Keratinocyte (primary cell): ENCODE measurements at regions not wholly inside any gene's neighbourhood (a gene's known extent, or its start where the extent isn't known, plus 50 kb on each side); places are given as distances from the start of the nearest gene placed in this dataset.

Experiments
- DNase-seq: peaks from one replicate; pipeline ENCODE4 v3.0.0-alpha.2; 2011; ENCODE audit warnings: low read depth, missing footprints, low spot score
- FAIRE-seq: peaks from 2 replicates; lab custom pipeline; 2011; peaks lifted over from hg19 to GRCh38; lab: Jason Lieb, UNC
- H2AFZ ChIP-seq: 2 replicates; pipeline ENCODE4 v1.6.0; 2012; ENCODE audit warnings: low read length, control low read depth, inconsistent platforms; ENCODE audit not compliant: control insufficient read depth
- H3K27ac ChIP-seq: 2 replicates; pipeline ENCODE4 v1.5.1; 2011; ENCODE audit warnings: low read length; ENCODE audit not compliant: control insufficient read depth, insufficient read depth
- H3K27me3 ChIP-seq: 3 replicates; pipeline ENCODE4 v1.6.0; 2011; ENCODE audit warnings: low read length; ENCODE audit not compliant: control insufficient read depth, insufficient read depth; ENCODE audit errors: extremely low read depth
- H3K36me3 ChIP-seq, 2 experiments: 2 replicates in 1 of 2; 3 replicates in 1 of 2; pipeline ENCODE4 v1.5.1; 2011; ENCODE audit warnings: low read length in 2 of 2, mild to moderate bottlenecking in 1 of 2; ENCODE audit not compliant: control insufficient read depth in 2 of 2, insufficient read depth in 2 of 2; ENCODE audit errors: extremely low read depth in 1 of 2
- H3K4me1 ChIP-seq: 3 replicates; pipeline ENCODE4 v1.5.1; 2011; ENCODE audit warnings: low read length; ENCODE audit not compliant: control insufficient read depth, insufficient read depth; ENCODE audit errors: extremely low read depth
- H3K4me2 ChIP-seq: 3 replicates; pipeline ENCODE4 v1.6.0; 2011; ENCODE audit warnings: low read depth, low read length; ENCODE audit not compliant: control insufficient read depth, insufficient read depth; ENCODE audit errors: extremely low read depth
- H3K4me3 ChIP-seq, 3 experiments: fragments of 200-600 bp in 1 of 3; sonication (generic) in 1 of 3; 2 replicates in 2 of 3; 3 replicates in 1 of 3; pipeline ENCODE4 v1.5.1; 2011 to 2016; ENCODE audit warnings: low read length in 3 of 3, mild to moderate bottlenecking in 3 of 3, control low read depth in 2 of 3, inconsistent platforms in 1 of 3, low read depth in 1 of 3, mixed read lengths in 1 of 3, mixed run types in 1 of 3, moderate library complexity in 1 of 3; ENCODE audit not compliant: control insufficient read depth in 2 of 3, insufficient read depth in 2 of 3; ENCODE audit errors: extremely low read depth in 1 of 3
- H3K79me2 ChIP-seq: 2 replicates; pipeline ENCODE4 v1.6.0; 2012; ENCODE audit warnings: low read length; ENCODE audit not compliant: control insufficient read depth, insufficient read depth
- H3K9ac ChIP-seq: 3 replicates; pipeline ENCODE4 v1.6.0; 2011; ENCODE audit warnings: low read length; ENCODE audit not compliant: control insufficient read depth, insufficient read depth; ENCODE audit errors: extremely low read depth
- H3K9me1 ChIP-seq: 3 replicates; pipeline ENCODE4 v1.6.0; 2011; ENCODE audit warnings: low read length; ENCODE audit not compliant: control insufficient read depth, insufficient read depth; ENCODE audit errors: extremely low read depth
- H3K9me3 ChIP-seq: 2 replicates; pipeline ENCODE4 v1.5.1; 2012; ENCODE audit warnings: low read depth, low read length; ENCODE audit not compliant: control insufficient read depth
- H4K20me1 ChIP-seq: 3 replicates; pipeline ENCODE4 v1.6.0; 2011; ENCODE audit warnings: low read length; ENCODE audit not compliant: control insufficient read depth, insufficient read depth; ENCODE audit errors: extremely low read depth
- EZH2 ChIP-seq: IDR thresholded peaks from one replicate; pipeline ENCODE4 v1.6.1; 2012; ENCODE audit warnings: inconsistent platforms, mild to moderate bottlenecking, low read length, moderate library complexity
- dilution Hi-C: fragments of 300-500 bp; cut with MboI; formaldehyde crosslinking; loops from one replicate; pipeline ENCODE4 v1.7.0; 2020; ENCODE audit warnings: low sequenced_read_pairs; ENCODE audit not compliant: extremely low pct_ligation_motif_present
- TF ChIP-seq, protein P1 (sequence below), 3 experiments: IDR thresholded peaks in 1 of 3; conservative IDR thresholded peaks in 1 of 3; optimal IDR thresholded peaks in 1 of 3; 2 replicates in 2 of 3; 3 replicates in 1 of 3; pipeline versions ENCODE3 to v1.5.1; 2011; ENCODE audit warnings: low read length in 3 of 3, mild to moderate bottlenecking in 3 of 3, moderate library complexity in 2 of 3, control low read depth in 1 of 3, inconsistent platforms in 1 of 3; ENCODE audit not compliant: insufficient read depth in 2 of 3; ENCODE audit errors: extremely low read depth in 1 of 3

DNA sequence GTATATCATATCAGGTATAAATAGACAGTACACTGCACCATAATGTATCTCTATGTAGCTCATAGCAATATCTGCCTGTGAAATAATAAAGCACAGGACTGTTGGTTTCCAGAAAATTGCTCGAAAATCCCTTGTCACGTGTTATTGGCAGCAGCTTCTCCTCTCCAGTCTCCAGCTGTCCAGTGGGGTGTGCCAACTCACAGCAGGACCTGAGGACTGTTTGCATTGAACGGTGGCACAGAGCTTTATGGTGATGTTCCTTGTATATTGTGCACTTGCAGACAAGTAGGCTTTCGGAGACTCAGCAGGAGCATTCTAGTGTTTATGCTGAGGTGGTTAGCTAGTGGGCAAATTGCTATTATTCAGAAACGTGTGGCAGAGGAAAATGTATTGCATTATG is 182.2 kb upstream of the ATP5MC3 start:
- DNase-seq (no peak), FAIRE-seq (no peak)
- no peaks in the 10 kb centered on the region for H3K4me1 ChIP-seq
- peaks cover 5% of the 10 kb centered on the region for H3K27me3 ChIP-seq
- H3K9ac ChIP-seq = no peak overlapping the region
- H3K9me1 ChIP-seq = no peaks in the 10 kb centered on the region
- dilution Hi-C loops = no loop called here
- no peak overlapping the region for H2AFZ ChIP-seq
- TF ChIP-seq EZH2 = no peak
- TF ChIP-seq, protein P1, sequence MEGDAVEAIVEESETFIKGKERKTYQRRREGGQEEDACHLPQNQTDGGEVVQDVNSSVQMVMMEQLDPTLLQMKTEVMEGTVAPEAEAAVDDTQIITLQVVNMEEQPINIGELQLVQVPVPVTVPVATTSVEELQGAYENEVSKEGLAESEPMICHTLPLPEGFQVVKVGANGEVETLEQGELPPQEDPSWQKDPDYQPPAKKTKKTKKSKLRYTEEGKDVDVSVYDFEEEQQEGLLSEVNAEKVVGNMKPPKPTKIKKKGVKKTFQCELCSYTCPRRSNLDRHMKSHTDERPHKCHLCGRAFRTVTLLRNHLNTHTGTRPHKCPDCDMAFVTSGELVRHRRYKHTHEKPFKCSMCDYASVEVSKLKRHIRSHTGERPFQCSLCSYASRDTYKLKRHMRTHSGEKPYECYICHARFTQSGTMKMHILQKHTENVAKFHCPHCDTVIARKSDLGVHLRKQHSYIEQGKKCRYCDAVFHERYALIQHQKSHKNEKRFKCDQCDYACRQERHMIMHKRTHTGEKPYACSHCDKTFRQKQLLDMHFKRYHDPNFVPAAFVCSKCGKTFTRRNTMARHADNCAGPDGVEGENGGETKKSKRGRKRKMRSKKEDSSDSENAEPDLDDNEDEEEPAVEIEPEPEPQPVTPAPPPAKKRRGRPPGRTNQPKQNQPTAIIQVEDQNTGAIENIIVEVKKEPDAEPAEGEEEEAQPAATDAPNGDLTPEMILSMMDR (optimal IDR thresholded peaks at IDR 0.05 in 1 of 3, IDR thresholded peaks at IDR 0.05 in 1 of 3, conservative IDR thresholded peaks at IDR 0.05 in 1 of 3; ENCODE audit: extremely low read depth in 1 of 3, insufficient read depth in 2 of 3, low read length in 3 of 3) = no peak
- no peaks in the 10 kb centered on the region for H3K36me3 ChIP-seq
- no peaks in the 10 kb centered on the region for H4K20me1 ChIP-seq
- no peak overlapping the region for H3K27ac ChIP-seq
- no peaks in the 10 kb centered on the region for H3K79me2 ChIP-seq
- H3K4me2 ChIP-seq = no peak overlapping the region
- no peak overlapping the region for H3K4me3 ChIP-seq
- no peaks in the 10 kb centered on the region for H3K9me3 ChIP-seq

DNA sequence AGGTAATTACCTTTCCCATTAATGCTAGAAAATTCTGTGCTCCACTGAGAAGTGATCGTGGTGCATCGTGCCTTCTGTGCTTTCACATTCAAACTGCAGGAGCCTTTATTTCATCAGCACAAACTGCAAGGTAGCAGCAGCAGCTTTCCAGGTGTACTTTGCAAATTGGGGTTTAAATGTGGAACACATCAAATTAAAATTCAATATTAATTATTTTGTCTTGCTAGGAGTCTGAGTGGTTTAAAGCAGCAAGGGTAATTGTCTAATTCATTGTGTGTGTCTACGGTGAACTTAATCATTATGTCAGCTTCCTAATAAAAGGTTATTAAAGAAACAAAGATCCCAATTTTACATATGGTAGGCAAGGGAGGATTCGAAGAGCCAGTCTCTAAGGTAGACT is 180.8 kb upstream of the ATP5MC3 start:
- Histone ChIP-seq H4K20me1 (no peaks in the 10 kb centered on the region), H3K9me1 (no peaks in the 10 kb centered on the region), H3K27me3 (peaks cover 5% of the 10 kb centered on the region), H3K9ac (no peak overlapping the region), H3K9me3 (no peaks in the 10 kb centered on the region), H3K4me3 (no peak overlapping the region), H2AFZ (no peak overlapping the region), H3K4me2 (no peak overlapping the region), H3K79me2 (no peaks in the 10 kb centered on the region), H3K4me1 (no peaks in the 10 kb centered on the region), H3K36me3 (no peaks in the 10 kb centered on the region), H3K27ac (no peak overlapping the region)
- dilution Hi-C loops = no loop called here
- no peak for FAIRE-seq
- no peak for DNase-seq
- TF ChIP-seq EZH2 = no peak
- TF ChIP-seq, protein P1 (optimal IDR thresholded peaks at IDR 0.05 in 1 of 3, IDR thresholded peaks at IDR 0.05 in 1 of 3, conservative IDR thresholded peaks at IDR 0.05 in 1 of 3; ENCODE audit: extremely low read depth in 1 of 3, insufficient read depth in 2 of 3, low read length in 3 of 3) = no peak
